ENCODE measurements at regions not wholly inside any gene's neighbourhood (a gene's known extent, or its start where the extent isn't known, plus 50 kb on each side); places are given as distances from the start of the nearest gene placed in this dataset.

DNA sequence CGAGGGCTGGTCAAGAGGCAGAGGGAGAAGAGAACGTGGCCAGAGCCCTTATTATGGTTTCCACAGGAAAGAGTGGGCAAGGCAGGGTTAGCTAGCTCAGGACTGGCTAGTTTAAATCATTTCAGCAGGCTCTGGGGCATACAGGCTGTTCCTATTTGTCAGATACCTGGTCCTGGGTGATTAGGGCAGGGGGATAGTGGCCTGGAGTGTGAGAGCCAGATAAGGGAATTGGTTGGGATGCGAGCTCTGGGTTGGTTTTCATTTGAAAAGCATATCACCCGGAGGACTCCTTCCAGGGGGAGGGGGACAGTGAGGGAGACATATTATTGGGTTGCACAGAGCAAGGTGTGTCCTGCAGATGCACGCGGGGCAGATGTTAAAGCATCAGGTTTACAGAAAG is 75.3 kb upstream of the CLDN10 start:
- H3K27ac ChIP-seq (ENCODE audit: insufficient read depth, low read depth, low read length), result no peak overlapping the region
- FAIRE-seq (no peak), DNase-seq (ENCODE audit: low read depth, low spot score) (no peak)
- no TSS peak for BruUV-seq (replicated peaks)
- H2AFZ ChIP-seq (ENCODE audit: low read depth, low read length), result no peak overlapping the region
- dilution Hi-C loops (cut with MboI; ENCODE audit: extremely low pct_ligation_motif_present, low sequenced_read_pairs), result no loop called here
- intact Hi-C loops (cut with micrococcal nuclease), result loop anchor here (5.0 kb wide), 2 partner anchors 75 to 180 kb away; no protein-coding TSS in a partner anchor
- H3K4me3 ChIP-seq (replicated peaks in 1 of 3; ENCODE audit: insufficient read depth in 1 of 3, low read depth in 1 of 3, low read length in 3 of 3), result no peak overlapping the region
- H3K9ac ChIP-seq (replicated peaks; ENCODE audit: extremely low read depth, insufficient read depth, low read length), result no peak overlapping the region
- no peaks in the 10 kb centered on the region for H3K9me3 ChIP-seq (replicated peaks; ENCODE audit: control insufficient read depth, insufficient read depth, low read length)
- no peak for TF ChIP-seq FOS (IDR thresholded peaks at IDR 0.05; ENCODE audit: borderline replicate concordance, insufficient read depth, low read length)
- TF ChIP-seq EZH2 (IDR thresholded peaks at IDR 0.05; ENCODE audit: borderline replicate concordance, low read depth, low read length, severe bottlenecking), result no peak
- TF ChIP-seq POLR2A (IDR thresholded peaks at IDR 0.05; ENCODE audit: low read depth, low read length), result no peak
- TF ChIP-seq, protein P1, sequence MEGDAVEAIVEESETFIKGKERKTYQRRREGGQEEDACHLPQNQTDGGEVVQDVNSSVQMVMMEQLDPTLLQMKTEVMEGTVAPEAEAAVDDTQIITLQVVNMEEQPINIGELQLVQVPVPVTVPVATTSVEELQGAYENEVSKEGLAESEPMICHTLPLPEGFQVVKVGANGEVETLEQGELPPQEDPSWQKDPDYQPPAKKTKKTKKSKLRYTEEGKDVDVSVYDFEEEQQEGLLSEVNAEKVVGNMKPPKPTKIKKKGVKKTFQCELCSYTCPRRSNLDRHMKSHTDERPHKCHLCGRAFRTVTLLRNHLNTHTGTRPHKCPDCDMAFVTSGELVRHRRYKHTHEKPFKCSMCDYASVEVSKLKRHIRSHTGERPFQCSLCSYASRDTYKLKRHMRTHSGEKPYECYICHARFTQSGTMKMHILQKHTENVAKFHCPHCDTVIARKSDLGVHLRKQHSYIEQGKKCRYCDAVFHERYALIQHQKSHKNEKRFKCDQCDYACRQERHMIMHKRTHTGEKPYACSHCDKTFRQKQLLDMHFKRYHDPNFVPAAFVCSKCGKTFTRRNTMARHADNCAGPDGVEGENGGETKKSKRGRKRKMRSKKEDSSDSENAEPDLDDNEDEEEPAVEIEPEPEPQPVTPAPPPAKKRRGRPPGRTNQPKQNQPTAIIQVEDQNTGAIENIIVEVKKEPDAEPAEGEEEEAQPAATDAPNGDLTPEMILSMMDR (IDR thresholded peaks at IDR 0.05; ENCODE audit: extremely low read depth in 1 of 2, insufficient read depth in 1 of 2, low read depth in 1 of 2, low read length in 2 of 2), result no peak
- TF ChIP-seq MYC (IDR thresholded peaks at IDR 0.05; ENCODE audit: low read depth, low read length), result no peak
- H3K36me3 ChIP-seq (ENCODE audit: control insufficient read depth in 2 of 2, extremely low read depth in 1 of 2, insufficient read depth in 2 of 2, low read length in 2 of 2), result no peaks in the 10 kb centered on the region
- no peaks in the 10 kb centered on the region for H4K20me1 ChIP-seq (replicated peaks; ENCODE audit: control insufficient read depth, extremely low read depth, insufficient read depth, low read length)
- no peaks in the 10 kb centered on the region for H3K9me1 ChIP-seq (replicated peaks; ENCODE audit: control insufficient read depth, extremely low read depth, insufficient read depth, low read length)
- H3K4me2 ChIP-seq (ENCODE audit: insufficient read depth, low read length), result no peak overlapping the region
- CTCF ChIA-PET, result interaction anchor here (1.5 to 7.5 kb wide), 6 partner anchors 8 to 288 kb away, joined by 3 to 46 read pairs (median 6); no protein-coding TSS in a partner anchor
- peaks cover 17% of the 10 kb centered on the region for H3K4me1 ChIP-seq (ENCODE audit: control insufficient read depth, extremely low read depth, insufficient read depth, low read length)
- H3K79me2 ChIP-seq (ENCODE audit: control insufficient read depth, insufficient read depth, low read length), result no peaks in the 10 kb centered on the region
- POLR2A ChIA-PET, result no interaction called here
- H3K27me3 ChIP-seq (ENCODE audit: control insufficient read depth in 2 of 2, insufficient read depth in 2 of 2, low read length in 2 of 2), result no peaks in the 10 kb centered on the region

GRCh38 chr13:95479731-95480130 is 72.8 kb upstream of the CLDN10 start:
- Histone ChIP-seq H3K9me1 (replicated peaks; ENCODE audit: control insufficient read depth, extremely low read depth, insufficient read depth, low read length) (no peaks in the 10 kb centered on the region), H3K27ac (ENCODE audit: insufficient read depth, low read depth, low read length) (no peak overlapping the region), H2AFZ (ENCODE audit: low read depth, low read length) (no peak overlapping the region), H3K27me3 (ENCODE audit: control insufficient read depth in 2 of 2, insufficient read depth in 2 of 2, low read length in 2 of 2) (no peaks in the 10 kb centered on the region), H3K9me3 (replicated peaks; ENCODE audit: control insufficient read depth, insufficient read depth, low read length) (no peaks in the 10 kb centered on the region), H3K9ac (replicated peaks; ENCODE audit: extremely low read depth, insufficient read depth, low read length) (no peak overlapping the region), H3K79me2 (ENCODE audit: control insufficient read depth, insufficient read depth, low read length) (no peaks in the 10 kb centered on the region), H3K36me3 (ENCODE audit: control insufficient read depth in 2 of 2, extremely low read depth in 1 of 2, insufficient read depth in 2 of 2, low read length in 2 of 2) (no peaks in the 10 kb centered on the region), H3K4me3 (replicated peaks in 1 of 3; ENCODE audit: insufficient read depth in 1 of 3, low read depth in 1 of 3, low read length in 3 of 3) (no peak overlapping the region), H4K20me1 (replicated peaks; ENCODE audit: control insufficient read depth, extremely low read depth, insufficient read depth, low read length) (no peaks in the 10 kb centered on the region), H3K4me1 (ENCODE audit: control insufficient read depth, extremely low read depth, insufficient read depth, low read length) (peaks cover 18% of the 10 kb centered on the region), H3K4me2 (ENCODE audit: insufficient read depth, low read length) (no peak overlapping the region)
- POLR2A ChIA-PET, result no interaction called here
- dilution Hi-C loops (cut with MboI; ENCODE audit: extremely low pct_ligation_motif_present, low sequenced_read_pairs) (no loop called here), intact Hi-C loops (cut with micrococcal nuclease) (loop anchor here (5.0 kb wide), 2 partner anchors 77 to 182 kb away; no protein-coding TSS in a partner anchor)
- CTCF ChIA-PET, result interaction anchor here (0.9 to 7.5 kb wide), 10 partner anchors 11 to 354 kb away, joined by 3 to 46 read pairs (median 4); no protein-coding TSS in a partner anchor
- FAIRE-seq, result no peak
- TF ChIP-seq MYC (IDR thresholded peaks at IDR 0.05; ENCODE audit: low read depth, low read length) (no peak), MAX (IDR thresholded peaks at IDR 0.05; ENCODE audit: insufficient read depth, insufficient read length) (no peak)
- no TSS peak for BruUV-seq (replicated peaks)
- no peak for DNase-seq (ENCODE audit: low read depth, low spot score)
